H7 (cell line): ENCODE measurements at regions not wholly inside any gene's neighbourhood (a gene's known extent, or its start where the extent isn't known, plus 50 kb on each side); places are given as distances from the start of the nearest gene placed in this dataset.

ENCODE experiments used
- DNase-seq: peaks from one replicate; pipeline ENCODE4 v3.0.0; 2012
- H3K27me3 ChIP-seq: 2 replicates; pipeline ENCODE4 v1.6.0; 2011; ENCODE audit warnings: mild to moderate bottlenecking, low read length; ENCODE audit not compliant: control insufficient read depth, insufficient read depth
- H3K36me3 ChIP-seq: replicated peaks from 2 replicates; pipeline ENCODE4 v1.5.1; 2011; ENCODE audit warnings: low read length; ENCODE audit not compliant: control insufficient read depth, insufficient read depth
- H3K4me3 ChIP-seq: 2 replicates; pipeline ENCODE4 v1.5.1; 2011; ENCODE audit warnings: low read depth, mild to moderate bottlenecking, control low read depth, low read length, moderate library complexity; ENCODE audit not compliant: insufficient read depth

- H3K36me3 ChIP-seq, result no peaks in the 10 kb centered on the region
- DNase-seq, result no peak
- H3K4me3 ChIP-seq, result no peak overlapping the region
- H3K27me3 ChIP-seq, result no peaks in the 10 kb centered on the region
Observed at GRCh38 chr12:97398704-97399103, 63.9 kb upstream of the RMST start.

GRCh38 chr12:97404093-97404492 is 58.5 kb upstream of the RMST start:
- no peaks in the 10 kb centered on the region for H3K36me3 ChIP-seq
- no peak for DNase-seq
- H3K4me3 ChIP-seq, result no peak overlapping the region
- H3K27me3 ChIP-seq, result no peaks in the 10 kb centered on the region

- no peaks in the 10 kb centered on the region for H3K27me3 ChIP-seq
- H3K4me3 ChIP-seq, result no peak overlapping the region
- peak; percentile 67 for DNase-seq
- no peaks in the 10 kb centered on the region for H3K36me3 ChIP-seq
Observed at GRCh38 chr12:97404543-97404942, 58.1 kb upstream of the RMST start.

- no peak for DNase-seq
- H3K36me3 ChIP-seq, result no peaks in the 10 kb centered on the region
- H3K4me3 ChIP-seq, result no peak overlapping the region
- no peaks in the 10 kb centered on the region for H3K27me3 ChIP-seq
Observed at GRCh38 chr12:97408363-97408762, 54.2 kb upstream of the RMST start.

- Histone ChIP-seq H3K27me3 (no peaks in the 10 kb centered on the region), H3K36me3 (no peaks in the 10 kb centered on the region), H3K4me3 (no peak overlapping the region)
- DNase-seq, result no peak
Observed at GRCh38 chr12:97411341-97411740, 51.3 kb upstream of the RMST start.
